ENCODE measurements at regions not wholly inside any gene's neighbourhood (a gene's known extent, or its start where the extent isn't known, plus 50 kb on each side); places are given as distances from the start of the nearest gene placed in this dataset.

DNA sequence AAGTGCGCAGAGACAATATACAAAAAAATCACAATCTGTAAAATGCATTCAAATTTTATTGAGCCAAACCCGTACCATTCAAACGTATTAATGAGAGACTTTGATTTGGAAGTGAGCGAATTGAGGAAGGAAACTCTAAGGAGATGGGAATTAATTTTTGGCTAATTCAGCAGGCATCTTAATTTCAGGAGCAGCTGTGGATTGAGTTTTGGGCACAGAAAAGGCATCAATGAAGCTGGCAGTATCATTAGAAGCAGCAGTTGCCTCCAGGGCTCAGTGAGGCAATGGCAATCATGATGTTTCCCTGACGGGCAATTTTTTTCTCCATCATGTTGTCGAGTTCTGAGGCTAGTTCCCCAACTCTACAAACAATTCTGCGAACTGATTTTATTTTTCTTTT, 2041.6 kb downstream of the NCAM2 start:
- intact Hi-C loops (cut with DNase I; ENCODE audit: low total_unique reads), result no loop called here
- H3K9me3 ChIP-seq, result no peaks in the 10 kb centered on the region
- H3K27me3 ChIP-seq, result no peaks in the 10 kb centered on the region
- H3K4me1 ChIP-seq, result no peaks in the 10 kb centered on the region
- DNase-seq, result no peak
- no peak overlapping the region for H3K4me3 ChIP-seq
- H3K36me3 ChIP-seq, result no peaks in the 10 kb centered on the region
- TF ChIP-seq, protein P1, sequence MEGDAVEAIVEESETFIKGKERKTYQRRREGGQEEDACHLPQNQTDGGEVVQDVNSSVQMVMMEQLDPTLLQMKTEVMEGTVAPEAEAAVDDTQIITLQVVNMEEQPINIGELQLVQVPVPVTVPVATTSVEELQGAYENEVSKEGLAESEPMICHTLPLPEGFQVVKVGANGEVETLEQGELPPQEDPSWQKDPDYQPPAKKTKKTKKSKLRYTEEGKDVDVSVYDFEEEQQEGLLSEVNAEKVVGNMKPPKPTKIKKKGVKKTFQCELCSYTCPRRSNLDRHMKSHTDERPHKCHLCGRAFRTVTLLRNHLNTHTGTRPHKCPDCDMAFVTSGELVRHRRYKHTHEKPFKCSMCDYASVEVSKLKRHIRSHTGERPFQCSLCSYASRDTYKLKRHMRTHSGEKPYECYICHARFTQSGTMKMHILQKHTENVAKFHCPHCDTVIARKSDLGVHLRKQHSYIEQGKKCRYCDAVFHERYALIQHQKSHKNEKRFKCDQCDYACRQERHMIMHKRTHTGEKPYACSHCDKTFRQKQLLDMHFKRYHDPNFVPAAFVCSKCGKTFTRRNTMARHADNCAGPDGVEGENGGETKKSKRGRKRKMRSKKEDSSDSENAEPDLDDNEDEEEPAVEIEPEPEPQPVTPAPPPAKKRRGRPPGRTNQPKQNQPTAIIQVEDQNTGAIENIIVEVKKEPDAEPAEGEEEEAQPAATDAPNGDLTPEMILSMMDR (IDR thresholded peaks at IDR 0.05), result no peak
- no peak overlapping the region for H3K27ac ChIP-seq

DNA sequence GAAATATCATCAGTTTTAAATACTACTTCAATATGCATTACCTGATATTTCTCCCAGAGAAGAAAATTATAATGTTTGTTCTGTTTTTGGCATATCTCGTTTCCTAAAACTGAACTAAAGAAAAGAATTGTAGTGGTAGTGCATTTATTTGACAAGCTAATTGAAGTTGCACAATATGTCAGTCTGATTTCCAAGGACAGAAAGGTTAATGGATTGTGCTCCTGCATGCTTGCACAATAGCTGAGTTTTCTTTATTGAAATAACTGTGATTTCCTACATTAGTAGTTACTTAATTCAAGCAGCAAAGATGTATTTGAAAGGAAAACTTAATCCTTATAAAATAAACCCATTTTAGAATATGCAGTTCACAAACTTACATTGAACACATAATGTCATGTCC, 2047.7 kb downstream of the NCAM2 start:
- Histone ChIP-seq H3K36me3 (no peaks in the 10 kb centered on the region), H3K4me1 (no peaks in the 10 kb centered on the region), H3K9me3 (no peaks in the 10 kb centered on the region), H3K27me3 (no peaks in the 10 kb centered on the region), H3K27ac (no peak overlapping the region), H3K4me3 (no peak overlapping the region)
- intact Hi-C loops (cut with DNase I; ENCODE audit: low total_unique reads), result no loop called here
- DNase-seq, result no peak
- TF ChIP-seq, protein P1 (IDR thresholded peaks at IDR 0.05), result no peak

DNA sequence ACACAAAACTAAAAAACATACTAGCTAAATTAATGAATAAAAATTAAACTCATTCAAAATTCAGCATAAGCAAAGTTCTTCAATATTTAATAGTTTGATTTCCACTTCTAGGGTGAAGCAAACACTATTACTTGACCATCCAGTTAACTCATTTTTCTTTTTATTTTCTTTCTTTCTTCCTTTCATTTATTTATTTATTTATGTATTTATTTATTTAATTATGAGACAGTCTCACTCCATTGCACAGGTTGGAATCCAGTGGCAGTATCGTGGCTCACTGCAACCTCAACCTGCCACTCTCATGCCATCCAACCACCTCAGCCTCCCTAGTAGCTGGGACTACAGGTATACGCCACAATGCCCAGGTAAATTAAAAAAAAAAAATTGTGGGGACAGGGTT, 2069.5 kb downstream of the NCAM2 start:
- no peak for DNase-seq
- Histone ChIP-seq H3K27me3 (no peaks in the 10 kb centered on the region), H3K4me3 (no peak overlapping the region), H3K9me3 (no peaks in the 10 kb centered on the region), H3K36me3 (no peaks in the 10 kb centered on the region), H3K27ac (no peak overlapping the region), H3K4me1 (no peaks in the 10 kb centered on the region)
- TF ChIP-seq, protein P1 (IDR thresholded peaks at IDR 0.05), result no peak
- intact Hi-C loops (cut with DNase I; ENCODE audit: low total_unique reads), result no loop called here

DNA sequence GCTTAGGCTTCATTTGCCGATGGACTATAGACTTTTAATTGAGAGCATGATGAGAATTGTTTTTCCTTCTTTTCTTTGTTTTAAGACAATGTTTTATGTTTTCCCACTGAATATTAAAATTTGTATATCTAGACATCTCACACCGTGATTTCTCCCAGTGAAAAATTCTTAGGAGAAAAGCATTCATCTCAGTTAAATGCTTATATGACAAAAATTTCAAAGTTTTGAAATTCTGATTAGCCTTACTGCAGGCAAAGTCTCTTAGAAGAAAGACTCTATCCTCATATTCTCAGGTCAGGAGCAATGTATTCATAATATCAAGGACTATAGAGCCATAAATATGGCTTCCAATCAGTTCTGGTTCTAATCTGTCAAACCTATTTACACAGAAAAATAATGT, 2085.0 kb downstream of the NCAM2 start:
- Histone ChIP-seq H3K9me3 (no peaks in the 10 kb centered on the region), H3K27ac (no peak overlapping the region), H3K27me3 (no peaks in the 10 kb centered on the region), H3K4me1 (no peaks in the 10 kb centered on the region), H3K4me3 (no peak overlapping the region), H3K36me3 (no peaks in the 10 kb centered on the region)
- intact Hi-C loops (cut with DNase I; ENCODE audit: low total_unique reads), result no loop called here
- no peak for DNase-seq
- TF ChIP-seq, protein P1 (IDR thresholded peaks at IDR 0.05), result no peak

DNA sequence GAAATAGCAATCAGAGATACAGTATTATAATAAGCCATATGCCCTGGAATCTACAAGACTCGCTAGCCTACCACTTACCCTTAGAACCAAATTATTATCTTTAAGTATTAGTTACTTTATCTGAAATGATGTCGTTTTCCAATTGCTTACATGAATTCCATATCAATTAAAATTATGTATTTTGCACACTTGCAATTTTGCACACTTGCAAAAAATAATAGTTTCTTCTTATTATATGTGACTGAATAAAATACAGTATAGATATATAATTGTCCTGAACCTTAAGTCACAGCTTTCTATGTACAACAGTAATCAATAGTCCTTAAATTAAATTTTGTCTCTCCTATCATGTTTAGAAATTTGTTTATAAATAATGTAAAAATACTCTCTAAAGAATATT, 2095.1 kb downstream of the NCAM2 start:
- Histone ChIP-seq H3K27me3 (no peaks in the 10 kb centered on the region), H3K27ac (no peak overlapping the region), H3K9me3 (no peaks in the 10 kb centered on the region), H3K4me3 (no peak overlapping the region), H3K36me3 (no peaks in the 10 kb centered on the region), H3K4me1 (no peaks in the 10 kb centered on the region)
- intact Hi-C loops (cut with DNase I; ENCODE audit: low total_unique reads), result no loop called here
- no peak for DNase-seq
- TF ChIP-seq, protein P1 (IDR thresholded peaks at IDR 0.05), result no peak

DNA sequence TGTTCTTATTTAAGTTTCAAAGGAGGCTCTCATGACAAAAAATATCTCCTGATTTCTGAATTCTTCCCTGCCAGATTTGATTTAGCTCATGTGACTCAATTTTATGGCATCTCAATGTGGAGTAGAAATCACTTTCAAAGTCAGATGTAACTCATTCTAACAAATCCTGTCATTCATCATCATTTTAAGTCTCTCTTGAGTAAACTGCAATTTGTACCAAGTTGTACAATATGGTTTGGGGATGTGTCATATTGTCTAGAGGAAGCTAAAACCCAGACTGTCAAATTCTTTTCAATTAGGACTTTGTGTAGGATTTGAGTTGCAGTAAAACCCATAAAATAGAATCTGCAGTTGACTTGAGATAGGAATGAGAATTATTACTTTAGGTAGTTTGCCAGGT, 2101.0 kb downstream of the NCAM2 start:
- Histone ChIP-seq H3K4me3 (no peak overlapping the region), H3K9me3 (no peaks in the 10 kb centered on the region), H3K4me1 (no peaks in the 10 kb centered on the region), H3K27ac (no peak overlapping the region), H3K27me3 (no peaks in the 10 kb centered on the region), H3K36me3 (no peaks in the 10 kb centered on the region)
- TF ChIP-seq, protein P1 (IDR thresholded peaks at IDR 0.05), result no peak
- DNase-seq, result no peak
- intact Hi-C loops (cut with DNase I; ENCODE audit: low total_unique reads), result no loop called here

Data from tibial artery (tissue), 4 donors.